Neural progenitor cell (in vitro differentiated cells): ENCODE measurements at regions not wholly inside any gene's neighbourhood (a gene's known extent, or its start where the extent isn't known, plus 50 kb on each side); places are given as distances from the start of the nearest gene placed in this dataset.

Experiments used
- CTCF ChIP-seq: fragments of 200-600 bp; sonication (generic); IDR thresholded peaks from 2 replicates; pipeline ENCODE4 v1.5.1; 2017; ENCODE audit warnings: antibody characterized with exemption, mild to moderate bottlenecking
- EZH2 ChIP-seq: fragments of 200-600 bp; sonication (generic); IDR thresholded peaks from 2 replicates; pipeline ENCODE4 v1.6.1; 2017; ENCODE audit warnings: antibody characterized with exemption, mild to moderate bottlenecking, moderate library complexity
- EZH2phosphoT487 ChIP-seq: fragments of 200-600 bp; sonication (generic); IDR thresholded peaks from 2 replicates; pipeline ENCODE4 v1.6.1; 2017; ENCODE audit warnings: antibody characterized with exemption

- TF ChIP-seq EZH2: no peak
- no peak for TF ChIP-seq CTCF
- TF ChIP-seq EZH2phosphoT487: no peak
Observed at GRCh38 chr3:83823095-83823494, 1135.7 kb upstream of the CADM2 start.
